ENCODE measurements at regions not wholly inside any gene's neighbourhood (a gene's known extent, or its start where the extent isn't known, plus 50 kb on each side); places are given as distances from the start of the nearest gene placed in this dataset.

DNA sequence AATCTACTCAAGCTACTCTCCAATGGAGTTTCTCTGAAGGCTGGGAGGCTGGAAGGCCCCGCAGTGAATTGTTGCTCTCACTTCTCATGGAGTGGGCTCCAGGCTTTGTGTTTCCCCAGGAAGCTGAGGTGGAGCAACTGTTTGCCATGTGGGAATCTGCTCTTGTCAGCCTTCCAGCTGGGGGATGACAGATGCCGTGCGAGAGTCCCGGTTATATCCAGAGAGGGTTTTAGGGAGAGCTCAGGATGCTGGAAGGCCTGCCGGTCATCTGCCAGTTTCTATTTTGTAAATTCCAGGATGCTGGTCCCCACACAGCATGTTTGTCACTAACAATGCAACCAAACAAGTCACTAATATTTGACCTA is 98.2 kb upstream of the NAA20 start:
- TF ChIP-seq CTCF (CRISPR knock-in tag; IDR thresholded peaks at IDR 0.05) (no peak), HDAC2 (CRISPR knock-in tag; IDR thresholded peaks at IDR 0.05) (no peak), TARDBP (CRISPR knock-in tag; IDR thresholded peaks at IDR 0.05) (no peak), ZSCAN25 (CRISPR knock-in tag; IDR thresholded peaks at IDR 0.05) (no peak)
- TF ChIP-seq, protein P1, sequence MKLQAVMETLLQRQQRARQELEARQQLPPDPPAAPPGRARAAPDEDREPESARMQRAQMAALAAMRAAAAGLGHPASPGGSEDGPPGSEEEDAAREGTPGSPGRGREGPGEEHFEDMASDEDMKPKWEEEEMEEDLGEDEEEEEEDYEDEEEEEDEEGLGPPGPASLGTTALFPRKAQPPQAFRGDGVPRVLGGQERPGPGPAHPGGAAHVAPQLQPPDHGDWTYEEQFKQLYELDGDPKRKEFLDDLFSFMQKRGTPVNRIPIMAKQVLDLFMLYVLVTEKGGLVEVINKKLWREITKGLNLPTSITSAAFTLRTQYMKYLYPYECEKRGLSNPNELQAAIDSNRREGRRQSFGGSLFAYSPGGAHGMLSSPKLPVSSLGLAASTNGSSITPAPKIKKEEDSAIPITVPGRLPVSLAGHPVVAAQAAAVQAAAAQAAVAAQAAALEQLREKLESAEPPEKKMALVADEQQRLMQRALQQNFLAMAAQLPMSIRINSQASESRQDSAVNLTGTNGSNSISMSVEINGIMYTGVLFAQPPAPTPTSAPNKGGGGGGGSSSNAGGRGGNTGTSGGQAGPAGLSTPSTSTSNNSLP (IDR thresholded peaks at IDR 0.05; ENCODE audit: low read depth, low read length), result no peak

Data from HepG2 (cell line).